HL-60 (cell line): ENCODE measurements at regions not wholly inside any gene's neighbourhood (a gene's known extent, or its start where the extent isn't known, plus 50 kb on each side); places are given as distances from the start of the nearest gene placed in this dataset.

Source experiments
- CTCF ChIP-seq: IDR thresholded peaks from one replicate; pipeline ENCODE4 v1.5.1; 2011; ENCODE audit warnings: low read length, control low read depth, inconsistent platforms; ENCODE audit not compliant: insufficient read depth
- GABPA ChIP-seq: IDR thresholded peaks from 2 replicates; pipeline ENCODE4 v1.6.1; 2012; ENCODE audit warnings: low read depth
- POLR2AphosphoS5 ChIP-seq: IDR thresholded peaks from 2 replicates; pipeline ENCODE4 v1.6.1; 2012; ENCODE audit warnings: low read depth
- REST ChIP-seq: IDR thresholded peaks from 2 replicates; pipeline ENCODE4 v1.6.1; 2012; ENCODE audit warnings: low read depth; ENCODE audit not compliant: insufficient replicate concordance
- SPI1 ChIP-seq: IDR thresholded peaks from 2 replicates; pipeline ENCODE4 v1.6.1; 2012; ENCODE audit warnings: low read depth, mild to moderate bottlenecking, borderline replicate concordance

GRCh38 chr18:32582455-32582854 is 111.8 kb upstream of the GAREM1 start:
- TF ChIP-seq CTCF (no peak), GABPA (no peak), POLR2AphosphoS5 (no peak), SPI1 (no peak), REST (no peak)
